ENCODE measurements at regions not wholly inside any gene's neighbourhood (a gene's known extent, or its start where the extent isn't known, plus 50 kb on each side); places are given as distances from the start of the nearest gene placed in this dataset.

- TF ChIP-seq CTCF (IDR thresholded peaks at IDR 0.05) = no peak
- TF ChIP-seq TCF7L2 (IDR thresholded peaks at IDR 0.05; ENCODE audit: low read depth, low read length) = no peak
- no peak for TF ChIP-seq SIN3A (IDR thresholded peaks at IDR 0.05; ENCODE audit: borderline replicate concordance, insufficient read depth, low read depth, low read length)
These were observed 118.3 kb downstream of the RPRM start for GRCh38 chr2:153360239-153360638.

All from Panc1 (cell line).